ENCODE measurements at regions not wholly inside any gene's neighbourhood (a gene's known extent, or its start where the extent isn't known, plus 50 kb on each side); places are given as distances from the start of the nearest gene placed in this dataset.

DNA sequence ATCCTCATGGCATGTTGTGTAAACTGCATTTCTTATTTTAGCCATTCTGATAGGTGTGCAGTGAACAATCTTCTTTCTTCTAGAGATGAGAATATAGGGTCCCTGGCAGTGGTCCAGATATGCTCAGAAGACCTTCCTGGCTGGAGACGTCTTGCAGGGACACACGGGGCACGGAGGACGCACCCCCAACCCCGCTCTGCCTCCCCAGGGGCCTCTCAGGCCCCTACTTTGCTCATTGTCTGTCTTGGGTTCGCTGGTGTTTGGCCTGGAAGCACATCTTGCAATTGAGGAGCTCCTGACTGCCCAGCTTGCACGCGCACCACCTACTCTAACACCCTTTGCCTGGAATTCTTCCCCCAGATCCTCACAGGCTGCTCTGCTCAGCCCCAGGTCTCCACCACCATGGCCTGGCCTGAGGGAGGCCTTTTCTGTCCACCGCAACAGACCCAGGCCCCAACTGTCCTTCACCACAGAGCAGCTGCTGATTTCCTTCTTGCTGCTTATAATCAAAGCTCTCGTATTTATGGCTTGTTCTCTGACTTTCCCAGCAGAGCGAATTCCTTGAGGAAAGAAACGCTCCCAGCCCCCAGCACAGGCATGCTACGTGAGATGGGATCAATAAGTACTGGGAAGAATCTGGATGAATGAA is 295.9 kb upstream of the HDAC4 start:
- no peak for TF ChIP-seq EZH2 (IDR thresholded peaks at IDR 0.05; ENCODE audit: borderline replicate concordance, low read depth, low read length, severe bottlenecking)
- TF ChIP-seq, protein P1, sequence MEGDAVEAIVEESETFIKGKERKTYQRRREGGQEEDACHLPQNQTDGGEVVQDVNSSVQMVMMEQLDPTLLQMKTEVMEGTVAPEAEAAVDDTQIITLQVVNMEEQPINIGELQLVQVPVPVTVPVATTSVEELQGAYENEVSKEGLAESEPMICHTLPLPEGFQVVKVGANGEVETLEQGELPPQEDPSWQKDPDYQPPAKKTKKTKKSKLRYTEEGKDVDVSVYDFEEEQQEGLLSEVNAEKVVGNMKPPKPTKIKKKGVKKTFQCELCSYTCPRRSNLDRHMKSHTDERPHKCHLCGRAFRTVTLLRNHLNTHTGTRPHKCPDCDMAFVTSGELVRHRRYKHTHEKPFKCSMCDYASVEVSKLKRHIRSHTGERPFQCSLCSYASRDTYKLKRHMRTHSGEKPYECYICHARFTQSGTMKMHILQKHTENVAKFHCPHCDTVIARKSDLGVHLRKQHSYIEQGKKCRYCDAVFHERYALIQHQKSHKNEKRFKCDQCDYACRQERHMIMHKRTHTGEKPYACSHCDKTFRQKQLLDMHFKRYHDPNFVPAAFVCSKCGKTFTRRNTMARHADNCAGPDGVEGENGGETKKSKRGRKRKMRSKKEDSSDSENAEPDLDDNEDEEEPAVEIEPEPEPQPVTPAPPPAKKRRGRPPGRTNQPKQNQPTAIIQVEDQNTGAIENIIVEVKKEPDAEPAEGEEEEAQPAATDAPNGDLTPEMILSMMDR (IDR thresholded peaks at IDR 0.05; ENCODE audit: extremely low read depth in 1 of 2, insufficient read depth in 1 of 2, low read depth in 1 of 2, low read length in 2 of 2), result no peak
- TF ChIP-seq POLR2AphosphoS5 (IDR thresholded peaks at IDR 0.05; ENCODE audit: insufficient read depth, low read depth, low read length), result no peak
- TF ChIP-seq POLR2A (IDR thresholded peaks at IDR 0.05; ENCODE audit: low read depth, low read length), result no peak
